Ectodermal cell (in vitro differentiated cells): ENCODE measurements at regions not wholly inside any gene's neighbourhood (a gene's known extent, or its start where the extent isn't known, plus 50 kb on each side); places are given as distances from the start of the nearest gene placed in this dataset.

Experiments
- H3K27ac ChIP-seq: 2 replicates; pipeline ENCODE4 v1.7.0; 2013; ENCODE audit warnings: mild to moderate bottlenecking, low read depth, low read length; ENCODE audit not compliant: insufficient read depth, poor library complexity, severe bottlenecking
- H3K27me3 ChIP-seq: 2 replicates; pipeline ENCODE4 v1.7.0; 2013; ENCODE audit warnings: mild to moderate bottlenecking, low read length; ENCODE audit not compliant: insufficient read depth, control insufficient read depth, poor library complexity, severe bottlenecking
- H3K36me3 ChIP-seq: one replicate; pipeline ENCODE4 v1.7.0; 2013; ENCODE audit warnings: low read length; ENCODE audit not compliant: control insufficient read depth, insufficient read depth
- H3K4me1 ChIP-seq: one replicate; pipeline ENCODE4 v1.7.0; 2013; ENCODE audit warnings: low read length; ENCODE audit not compliant: control insufficient read depth, insufficient read depth
- H3K4me3 ChIP-seq: 2 replicates; pipeline ENCODE4 v1.7.0; 2013; ENCODE audit warnings: low read depth, low read length, control low read depth; ENCODE audit not compliant: insufficient read depth
- H3K9me3 ChIP-seq: 2 replicates; pipeline ENCODE4 v1.7.0; 2013; ENCODE audit warnings: mild to moderate bottlenecking, low read length, moderate library complexity; ENCODE audit not compliant: control insufficient read depth
- WGBS, 2 experiments: methylation state at CpG; one replicate each; pipeline ENCODE4 v1.1.7; 2013; ENCODE audit warnings: missing lambda C conversion rate in 2 of 2; 5-methylcytosine and 5-hydroxymethylcytosine counted together

DNA sequence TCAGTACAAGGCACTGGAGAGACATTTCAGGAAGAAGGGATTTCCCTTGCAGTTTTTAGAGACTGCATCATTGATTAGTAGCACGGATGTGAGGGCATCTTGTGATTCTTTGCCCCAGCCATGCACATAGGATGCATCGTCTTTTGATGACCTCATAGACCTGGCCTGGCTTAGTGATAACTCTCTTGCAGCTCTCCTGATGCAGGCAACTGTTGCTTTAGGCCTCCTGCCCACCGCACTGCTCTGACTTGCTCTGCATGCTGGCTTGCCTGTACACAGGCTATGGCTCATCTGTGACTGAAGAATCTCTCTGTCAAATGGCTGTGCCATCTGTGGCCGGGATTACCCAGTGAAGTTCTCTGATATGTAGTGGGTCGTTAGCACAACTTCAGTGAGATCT is 207.7 kb upstream of the PTCHD4 start:
- H3K27ac ChIP-seq, result no peak overlapping the region
- H3K36me3 ChIP-seq, result no peaks in the 10 kb centered on the region
- no peaks in the 10 kb centered on the region for H3K9me3 ChIP-seq
- no peaks in the 10 kb centered on the region for H3K27me3 ChIP-seq
- no peaks in the 10 kb centered on the region for H3K4me1 ChIP-seq
- 96 to 97% methylated on average over 5 of the region's 5 CpGs for WGBS, 2 experiments
- H3K4me3 ChIP-seq, result no peak overlapping the region

DNA sequence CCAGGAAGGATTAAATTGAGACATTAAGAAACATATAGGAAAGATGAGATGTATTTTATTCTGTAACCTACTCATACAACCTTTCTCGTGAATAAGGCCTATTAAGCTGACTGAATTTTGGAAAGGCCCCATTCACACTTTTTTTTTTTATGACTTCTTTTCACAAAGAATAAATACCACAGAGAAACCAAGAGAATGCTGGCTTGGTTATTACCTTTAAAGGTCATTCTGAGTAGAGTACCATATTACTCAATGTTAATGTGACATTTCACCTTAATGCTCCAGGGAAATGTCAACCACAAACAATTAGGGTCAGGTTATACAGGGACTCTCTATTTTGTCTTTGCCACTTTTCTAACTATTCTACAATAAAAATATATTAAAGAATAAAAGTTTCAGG is 204.9 kb upstream of the PTCHD4 start:
- no peaks in the 10 kb centered on the region for H3K27me3 ChIP-seq
- no peaks in the 10 kb centered on the region for H3K36me3 ChIP-seq
- WGBS, 2 experiments, result 91 to 100% methylated on average over 1 of the region's 1 CpG
- H3K9me3 ChIP-seq, result no peaks in the 10 kb centered on the region
- no peak overlapping the region for H3K27ac ChIP-seq
- no peak overlapping the region for H3K4me3 ChIP-seq
- no peaks in the 10 kb centered on the region for H3K4me1 ChIP-seq

DNA sequence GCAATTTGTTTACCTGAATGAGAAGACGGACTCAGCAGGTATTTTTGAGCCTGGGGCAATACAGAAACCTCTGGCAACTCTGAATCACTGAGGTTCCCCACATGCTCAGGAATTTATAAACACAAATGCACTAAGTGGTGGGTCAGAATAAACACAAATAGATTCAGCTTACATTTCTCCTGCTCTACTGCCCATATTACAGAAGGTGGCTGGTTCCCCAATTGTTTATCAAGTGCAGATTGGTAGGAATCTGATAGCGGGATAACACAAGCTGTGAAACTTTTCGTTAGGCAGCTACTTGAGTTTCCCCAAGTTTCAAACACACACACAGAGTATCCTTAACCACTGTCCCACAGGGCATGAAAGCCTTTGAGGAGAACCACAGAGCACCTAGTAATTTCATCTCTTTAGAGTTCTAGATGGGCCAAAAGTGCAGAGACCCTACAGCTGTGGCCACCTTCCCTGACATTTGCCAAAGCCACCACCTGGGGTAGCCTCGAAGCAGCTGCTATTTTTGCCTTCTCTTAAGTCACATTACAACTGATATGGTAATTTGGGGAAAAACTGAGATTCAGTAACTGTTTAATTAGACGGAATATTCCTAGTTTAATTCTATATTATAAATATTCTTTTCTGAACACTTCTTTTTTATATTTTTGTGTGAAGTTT is 204.2 kb upstream of the PTCHD4 start:
- no peak overlapping the region for H3K27ac ChIP-seq
- no peaks in the 10 kb centered on the region for H3K27me3 ChIP-seq
- WGBS, 2 experiments, result 85 to 88% methylated on average over 4 of the region's 5 CpGs
- H3K36me3 ChIP-seq, result no peaks in the 10 kb centered on the region
- no peak overlapping the region for H3K4me3 ChIP-seq
- no peaks in the 10 kb centered on the region for H3K4me1 ChIP-seq
- H3K9me3 ChIP-seq, result no peaks in the 10 kb centered on the region

- H3K27me3 ChIP-seq, result no peaks in the 10 kb centered on the region
- no peak overlapping the region for H3K27ac ChIP-seq
- H3K4me3 ChIP-seq, result no peak overlapping the region
- H3K4me1 ChIP-seq, result no peaks in the 10 kb centered on the region
- no peaks in the 10 kb centered on the region for H3K36me3 ChIP-seq
- H3K9me3 ChIP-seq, result no peaks in the 10 kb centered on the region
Measured at GRCh38 chr6:48311301-48311700, 200.3 kb upstream of the PTCHD4 start.

DNA sequence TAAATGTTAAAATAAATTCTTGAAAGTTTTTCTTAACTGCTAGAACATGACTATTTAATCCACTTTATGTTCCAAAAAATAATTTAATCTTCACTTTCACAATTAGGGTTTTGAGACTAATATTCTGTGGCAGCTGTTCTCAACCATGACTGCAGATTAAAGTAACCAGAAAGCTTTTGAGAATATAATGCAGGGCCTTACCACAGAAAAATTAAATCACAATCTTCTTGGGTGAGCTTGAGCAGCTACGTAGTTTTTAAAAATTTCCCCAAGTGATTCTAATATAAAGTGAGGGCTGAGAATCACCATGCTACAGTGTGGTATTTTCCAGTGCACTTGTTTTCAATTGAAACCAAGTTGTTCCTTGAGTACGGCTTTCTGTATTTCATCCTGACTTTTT is 196.6 kb upstream of the PTCHD4 start:
- Histone ChIP-seq H3K4me3 (no peak overlapping the region), H3K4me1 (no peaks in the 10 kb centered on the region), H3K27ac (no peak overlapping the region), H3K27me3 (no peaks in the 10 kb centered on the region), H3K36me3 (no peaks in the 10 kb centered on the region), H3K9me3 (no peaks in the 10 kb centered on the region)
- WGBS, 2 experiments, result 98 to 100% methylated on average over 1 to 2 of the region's 2 CpGs

GRCh38 chr6:48290595-48290994 is 179.6 kb upstream of the PTCHD4 start:
- 94 to 97% methylated on average over 4 of the region's 4 CpGs for WGBS, 2 experiments
- no peaks in the 10 kb centered on the region for H3K4me1 ChIP-seq
- no peaks in the 10 kb centered on the region for H3K27me3 ChIP-seq
- H3K9me3 ChIP-seq, result no peaks in the 10 kb centered on the region
- no peaks in the 10 kb centered on the region for H3K36me3 ChIP-seq
- no peak overlapping the region for H3K4me3 ChIP-seq
- no peak overlapping the region for H3K27ac ChIP-seq

- WGBS, 2 experiments, result 95 to 96% methylated on average over 5 of the region's 5 CpGs
- Histone ChIP-seq H3K36me3 (no peaks in the 10 kb centered on the region), H3K4me3 (no peak overlapping the region), H3K9me3 (no peaks in the 10 kb centered on the region), H3K4me1 (no peaks in the 10 kb centered on the region), H3K27me3 (no peaks in the 10 kb centered on the region), H3K27ac (no peak overlapping the region)
Measured at GRCh38 chr6:48289841-48290240, 178.8 kb upstream of the PTCHD4 start.

GRCh38 chr6:48281217-48281616 is 170.2 kb upstream of the PTCHD4 start:
- no peak overlapping the region for H3K4me3 ChIP-seq
- H3K4me1 ChIP-seq, result no peaks in the 10 kb centered on the region
- 88 to 100% methylated on average over 1 of the region's 1 CpG for WGBS, 2 experiments
- H3K27me3 ChIP-seq, result no peaks in the 10 kb centered on the region
- no peaks in the 10 kb centered on the region for H3K36me3 ChIP-seq
- no peak overlapping the region for H3K27ac ChIP-seq
- H3K9me3 ChIP-seq, result no peaks in the 10 kb centered on the region

GRCh38 chr6:48280035-48280620 is 169.1 kb upstream of the PTCHD4 start:
- H3K27ac ChIP-seq, result no peak overlapping the region
- H3K36me3 ChIP-seq, result no peaks in the 10 kb centered on the region
- H3K9me3 ChIP-seq, result no peaks in the 10 kb centered on the region
- 38 to 55% methylated on average over 1 of the region's 1 CpG for WGBS, 2 experiments
- no peak overlapping the region for H3K4me3 ChIP-seq
- H3K27me3 ChIP-seq, result no peaks in the 10 kb centered on the region
- H3K4me1 ChIP-seq, result no peaks in the 10 kb centered on the region

- Histone ChIP-seq H3K4me3 (no peak overlapping the region), H3K27ac (no peak overlapping the region), H3K27me3 (no peaks in the 10 kb centered on the region), H3K36me3 (no peaks in the 10 kb centered on the region), H3K4me1 (no peaks in the 10 kb centered on the region), H3K9me3 (no peaks in the 10 kb centered on the region)
- WGBS, 2 experiments, result 89 to 96% methylated on average over 1 of the region's 1 CpG
Measured at GRCh38 chr6:48278261-48278660, 167.3 kb upstream of the PTCHD4 start.
